GM12878 (cell line): ENCODE measurements at regions not wholly inside any gene's neighbourhood (a gene's known extent, or its start where the extent isn't known, plus 50 kb on each side); places are given as distances from the start of the nearest gene placed in this dataset.

Source experiments
- RELB ChIP-seq: fragments of 450-650 bp; IDR thresholded peaks from 2 replicates; pipeline ENCODE4 v1.6.1; 2017; ENCODE audit warnings: low read depth, mild to moderate bottlenecking, moderate library complexity
- REST ChIP-seq: IDR thresholded peaks from 2 replicates; pipeline ENCODE4 v1.6.1; 2012; ENCODE audit warnings: mild to moderate bottlenecking, low read depth, low read length
- ZNF687 ChIP-seq: fragments of 450-650 bp; IDR thresholded peaks from 2 replicates; pipeline ENCODE4 v1.6.1; 2017; ENCODE audit warnings: mild to moderate bottlenecking, moderate library complexity

DNA sequence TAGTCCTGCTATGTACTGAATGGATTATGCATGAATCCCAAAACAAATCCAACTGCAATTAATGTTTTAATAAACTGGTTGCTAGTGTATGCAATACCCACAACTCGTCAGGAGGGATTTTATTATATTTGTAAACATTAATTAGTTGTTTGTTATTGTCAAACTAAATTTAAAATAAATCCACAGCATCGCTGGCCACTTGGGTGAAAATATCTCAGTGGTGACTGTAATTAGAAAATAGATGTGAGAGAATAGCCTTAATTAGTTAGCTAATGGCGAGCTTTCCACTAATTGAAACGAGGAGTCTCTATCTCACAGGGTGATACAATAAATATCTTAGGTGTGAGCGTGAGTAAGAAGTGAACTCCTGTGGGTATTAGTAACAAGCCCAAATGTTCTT lies 176.8 kb downstream of the LINC00237 start (continued):
- TF ChIP-seq REST (no peak), RELB (no peak), ZNF687 (no peak)
